Prostate gland (tissue), 2 donors: ENCODE measurements at regions not wholly inside any gene's neighbourhood (a gene's known extent, or its start where the extent isn't known, plus 50 kb on each side); places are given as distances from the start of the nearest gene placed in this dataset.
A peak's percentile ranks its signal among the peaks of the same experiment; 100 is the strongest.

Experiments used
- DNase-seq: peaks from one replicate; pipeline ENCODE4 v3.0.0-alpha.2; 2019; ENCODE audit warnings: low spot score
- H3K27ac ChIP-seq, 2 donors: fragments of 200-600 bp; sonication (generic); 2 replicates each; pipeline ENCODE4 v1.5.1; 2017 to 2019
- H3K27me3 ChIP-seq: fragments of 200-600 bp; sonication (generic); replicated peaks from 2 replicates; pipeline ENCODE4 v1.5.1; 2019; ENCODE audit not compliant: insufficient read depth
- H3K36me3 ChIP-seq, 2 donors: fragments of 200-600 bp; sonication (generic); 1 replicate in 1 of 2; 2 replicates in 1 of 2; pipeline versions ENCODE4 v1.5.1 to v1.8.1; 2017 to 2019
- H3K4me1 ChIP-seq: fragments of 200-600 bp; sonication (generic); replicated peaks from 2 replicates; pipeline ENCODE4 v1.5.1; 2019
- H3K4me3 ChIP-seq, 2 donors: fragments of 200-600 bp; sonication (generic); 2 replicates each; pipeline ENCODE4 v1.5.1; 2017 to 2019
- H3K9me3 ChIP-seq: fragments of 200-600 bp; sonication (generic); 2 replicates; pipeline ENCODE4 v1.5.1; 2017
- CTCF ChIP-seq, 4 experiments: fragments of 200-600 bp in 2 of 4; fragments of 450-650 bp in 2 of 4; sonication (generic) in 2 of 4; IDR thresholded peaks; 1 replicate in 3 of 4; 2 replicates in 1 of 4; pipeline ENCODE4 v1.5.1; 2016 to 2019; ENCODE audit warnings: antibody characterized with exemption in 4 of 4, mild to moderate bottlenecking in 2 of 4, moderate library complexity in 2 of 4
- POLR2A ChIP-seq: fragments of 450-650 bp; IDR thresholded peaks from one replicate; pipeline ENCODE4 v1.6.1; 2016; ENCODE audit warnings: antibody characterized with exemption, mild to moderate bottlenecking
- POLR2AphosphoS5 ChIP-seq: sonication (generic); formaldehyde crosslinking; IDR thresholded peaks from one replicate; pipeline ENCODE4 v1.6.1; 2017; ENCODE audit warnings: antibody characterized with exemption
- WGBS: methylation state at CpG from one replicate; pipeline ENCODE4 v1.1.5; 2018; 5-methylcytosine and 5-hydroxymethylcytosine counted together
- intact Hi-C: fragments of 100-400 bp; cut with DNase I; formaldehyde crosslinking; loops from one replicate; pipeline ENCODE4 v1.14.2; 2022

DNA sequence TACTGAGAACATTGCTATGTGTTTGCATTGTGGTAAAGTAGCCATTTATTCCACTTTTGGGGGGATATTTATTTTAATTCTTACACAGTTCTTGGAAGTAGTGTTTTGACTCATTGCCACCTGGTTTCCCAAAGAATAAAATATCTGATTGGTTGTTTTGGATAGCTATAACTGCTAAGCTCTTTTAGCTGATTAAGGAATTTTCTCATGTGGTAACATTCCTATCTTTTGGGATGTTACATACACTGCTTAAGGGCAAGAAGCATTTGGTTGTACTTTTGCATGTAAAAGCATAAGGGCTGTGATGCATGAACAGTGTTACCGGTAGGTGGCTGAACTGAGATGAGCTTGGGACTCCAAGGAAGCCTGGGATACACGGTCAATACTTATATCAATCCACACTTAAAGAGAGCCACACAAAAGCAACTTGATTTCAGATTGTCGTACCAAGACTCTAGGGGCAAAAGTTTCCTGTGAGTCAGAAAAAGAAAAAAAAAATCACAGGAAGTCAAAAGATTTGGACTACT, 71.4 kb upstream of the PRKD1 start:
- 54% methylated on average over 3 of the region's 3 CpGs for WGBS
- intact Hi-C loops = no loop called here
- H3K4me3 ChIP-seq = no peak overlapping the region

DNA sequence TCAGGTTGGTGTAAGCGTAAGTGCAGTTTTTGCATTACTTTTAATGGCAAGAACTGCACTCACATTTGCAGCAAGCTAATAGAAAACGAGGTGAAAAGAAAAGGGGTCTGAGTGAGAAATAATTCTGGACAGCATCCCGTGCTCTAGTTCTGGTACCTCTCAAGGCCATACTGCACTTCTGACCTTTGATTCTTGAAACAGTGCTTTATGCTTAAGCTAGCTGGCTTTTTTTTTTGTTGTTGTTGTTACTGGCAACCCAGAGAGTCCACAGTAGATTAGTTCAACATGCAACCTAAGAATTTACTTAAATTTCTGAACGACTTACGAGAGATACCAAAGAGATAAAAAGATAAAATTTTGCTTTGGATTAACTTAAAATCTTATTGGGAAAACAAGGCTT, 75.2 kb upstream of the PRKD1 start:
- intact Hi-C loops = loop anchor here (5.0 kb wide), 1 partner anchor 456 kb away; no protein-coding TSS in a partner anchor
- no peak for DNase-seq
- no peaks in the 10 kb centered on the region for H3K4me1 ChIP-seq

More for the DNA sequence above, 71.4 kb upstream of the PRKD1 start:
- TF ChIP-seq CTCF (IDR thresholded peaks at IDR 0.05) = no peak
- TF ChIP-seq POLR2A = no peak
- TF ChIP-seq POLR2AphosphoS5 = no peak
- DNase-seq = no peak
- no peaks in the 10 kb centered on the region for H3K9me3 ChIP-seq
- no peak overlapping the region for H3K27ac ChIP-seq
- no peaks in the 10 kb centered on the region for H3K27me3 ChIP-seq
- H3K36me3 ChIP-seq = no peaks in the 10 kb centered on the region
- no peaks in the 10 kb centered on the region for H3K4me1 ChIP-seq

GRCh38 chr14:30005114-30005808, 77.6 kb upstream of the PRKD1 start:
- Histone ChIP-seq H3K27me3 (no peaks in the 10 kb centered on the region), H3K36me3 (no peaks in the 10 kb centered on the region), H3K4me3 (no peak overlapping the region), H3K27ac (no peak overlapping the region), H3K9me3 (no peaks in the 10 kb centered on the region), H3K4me1 (no peaks in the 10 kb centered on the region)
- TF ChIP-seq POLR2A = no peak
- peak; percentile 20 to 79 (median 69) for TF ChIP-seq CTCF (IDR thresholded peaks at IDR 0.05)
- WGBS = 46% methylated on average over 8 of the region's 8 CpGs
- DNase-seq = peak; percentile 12
- intact Hi-C loops = no loop called here

More for the DNA sequence above, 75.2 kb upstream of the PRKD1 start:
- Histone ChIP-seq H3K4me3 (no peak overlapping the region), H3K36me3 (no peaks in the 10 kb centered on the region), H3K9me3 (no peaks in the 10 kb centered on the region), H3K27ac (no peak overlapping the region), H3K27me3 (no peaks in the 10 kb centered on the region)
- no peak for TF ChIP-seq POLR2A
- TF ChIP-seq CTCF (IDR thresholded peaks at IDR 0.05) = no peak
- TF ChIP-seq POLR2AphosphoS5 = no peak
- WGBS = 63% methylated on average over 5 of the region's 5 CpGs

- Histone ChIP-seq H3K36me3 (no peaks in the 10 kb centered on the region), H3K4me3 (no peak overlapping the region), H3K9me3 (no peaks in the 10 kb centered on the region), H3K27me3 (no peaks in the 10 kb centered on the region), H3K27ac (no peak overlapping the region), H3K4me1 (no peaks in the 10 kb centered on the region)
- intact Hi-C loops = no loop called here
- no peak for DNase-seq
- 63% methylated on average over 2 of the region's 2 CpGs for WGBS
- TF ChIP-seq CTCF (IDR thresholded peaks at IDR 0.05) (no peak), POLR2AphosphoS5 (no peak), POLR2A (no peak)
Observed at GRCh38 chr14:30006695-30007094, 79.0 kb upstream of the PRKD1 start.

- DNase-seq = no peak
- H3K9me3 ChIP-seq = no peaks in the 10 kb centered on the region
- no peaks in the 10 kb centered on the region for H3K36me3 ChIP-seq
- intact Hi-C loops = no loop called here
- H3K27ac ChIP-seq = no peak overlapping the region
- TF ChIP-seq POLR2AphosphoS5 = no peak
- TF ChIP-seq CTCF (IDR thresholded peaks at IDR 0.05) = no peak
- H3K27me3 ChIP-seq = no peaks in the 10 kb centered on the region
- H3K4me1 ChIP-seq = no peaks in the 10 kb centered on the region
- H3K4me3 ChIP-seq = no peak overlapping the region
- 88% methylated on average over 2 of the region's 2 CpGs for WGBS
Observed at GRCh38 chr14:30015489-30015888, 87.8 kb upstream of the PRKD1 start.
